Caki2 (cell line): ENCODE measurements at regions not wholly inside any gene's neighbourhood (a gene's known extent, or its start where the extent isn't known, plus 50 kb on each side); places are given as distances from the start of the nearest gene placed in this dataset.

Experiments
- DNase-seq: peaks from one replicate; pipeline ENCODE4 v3.0.0-alpha.2; 2015; ENCODE audit warnings: low read depth
- in situ Hi-C: cut with HindIII; loops from 2 replicates; pipeline ENCODE4 v1.10.0; 2016; ENCODE audit warnings: low sequenced_read_pairs, low pct_unique_long_range_greater_than_20kb, mixed read lengths

- in situ Hi-C loops = no loop called here
- DNase-seq = no peak
Observed at GRCh38 chr18:57296336-57296735, 56.0 kb upstream of the ST8SIA3 start.

- no peak for DNase-seq
- in situ Hi-C loops = no loop called here
Observed at GRCh38 chr18:57297306-57297705, 55.1 kb upstream of the ST8SIA3 start.

- no peak for DNase-seq
- in situ Hi-C loops = no loop called here
Observed at GRCh38 chr18:57299931-57300330, 52.4 kb upstream of the ST8SIA3 start.

GRCh38 chr18:57301573-57302559 lies 50.5 kb upstream of the ST8SIA3 start:
- in situ Hi-C loops = no loop called here
- DNase-seq = no peak
